SK-N-SH treated with all-trans-retinoic acid at 6 μM for 48 hours (cell line): ENCODE measurements at regions not wholly inside any gene's neighbourhood (a gene's known extent, or its start where the extent isn't known, plus 50 kb on each side); places are given as distances from the start of the nearest gene placed in this dataset.

Experiments
- TOX ChIP-seq: fragments of 250-450 bp; sonication (Bioruptor Pico); IDR thresholded peaks from 2 replicates; pipeline ENCODE4 v1.8.0; 2021; ENCODE audit warnings: mild to moderate bottlenecking, moderate library complexity, borderline replicate concordance
- ZFP3 ChIP-seq: fragments of 250-450 bp; sonication (Bioruptor Pico); IDR thresholded peaks from 2 replicates; pipeline ENCODE4 v1.5.0; 2020; ENCODE audit warnings: mild to moderate bottlenecking, moderate library complexity
- ZNF565 ChIP-seq: fragments of 450-650 bp; formaldehyde crosslinking; conservative IDR thresholded peaks from 2 replicates; pipeline ENCODE4 v1.5.0; 2020; ENCODE audit warnings: low read depth, mild to moderate bottlenecking, moderate library complexity

GRCh38 chr5:158398360-158399201 is 539.6 kb upstream of the CLINT1 start:
- TF ChIP-seq ZFP3 (CRISPR knock-in tag) (no peak), ZNF565 (CRISPR knock-in tag) (no peak), TOX (CRISPR knock-in tag) (no peak)
